CD14-positive monocyte (primary cell): ENCODE measurements at regions not wholly inside any gene's neighbourhood (a gene's known extent, or its start where the extent isn't known, plus 50 kb on each side); places are given as distances from the start of the nearest gene placed in this dataset.

Experiments
- DNase-seq, 3 donors: peaks; one replicate each; pipeline ENCODE4 v3.0.0-alpha.2; 2011 to 2022
- H2AFZ ChIP-seq: 2 replicates; pipeline ENCODE4 v1.6.0; 2012; ENCODE audit warnings: mild to moderate bottlenecking, low read depth, low read length, inconsistent platforms; ENCODE audit not compliant: insufficient read depth, poor library complexity, severe bottlenecking
- H3K27ac ChIP-seq, 2 donors: 1 replicate in 1 of 2; 2 replicates in 1 of 2; pipeline ENCODE4 v1.5.1; 2012 to 2013; ENCODE audit warnings: low read length in 2 of 2, control low read depth in 1 of 2, inconsistent platforms in 1 of 2, low read depth in 1 of 2, mild to moderate bottlenecking in 1 of 2
- H3K27me3 ChIP-seq, 2 donors: one replicate each; pipeline versions ENCODE4 v1.6.0 to v1.6.1; 2011 to 2013; ENCODE audit warnings: low read length in 2 of 2; ENCODE audit not compliant: control insufficient read depth in 2 of 2, insufficient read depth in 2 of 2
- H3K36me3 ChIP-seq, 2 donors: replicated peaks in 1 of 2; 1 replicate in 1 of 2; 2 replicates in 1 of 2; pipeline versions ENCODE4 v1.5.1 to v1.6.1; 2012 to 2013; ENCODE audit warnings: low read length in 2 of 2, control low read depth in 1 of 2, inconsistent platforms in 1 of 2, mild to moderate bottlenecking in 1 of 2; ENCODE audit not compliant: insufficient read depth in 2 of 2, control insufficient read depth in 1 of 2
- H3K4me1 ChIP-seq, 2 donors: 1 replicate in 1 of 2; 2 replicates in 1 of 2; pipeline versions ENCODE4 v1.5.1 to v1.6.1; 2012 to 2013; ENCODE audit warnings: low read length in 2 of 2, control low read depth in 1 of 2, inconsistent platforms in 1 of 2, mild to moderate bottlenecking in 1 of 2, moderate library complexity in 1 of 2; ENCODE audit not compliant: insufficient read depth in 2 of 2, control insufficient read depth in 1 of 2
- H3K4me2 ChIP-seq: replicated peaks from 2 replicates; pipeline ENCODE3; 2012; ENCODE audit warnings: low read length, moderate library complexity, mild to moderate bottlenecking; ENCODE audit not compliant: poor library complexity, severe bottlenecking; ENCODE audit errors: extremely low read depth
- H3K4me3 ChIP-seq, 3 experiments: fragments of 200-600 bp in 1 of 3; sonication (generic) in 1 of 3; replicated peaks in 1 of 3; 1 replicate in 2 of 3; 2 replicates in 1 of 3; pipeline ENCODE4 v1.5.1; 2011 to 2013; ENCODE audit warnings: low read length in 3 of 3, mild to moderate bottlenecking in 3 of 3, control low read depth in 2 of 3, low read depth in 2 of 3, inconsistent platforms in 1 of 3, moderate library complexity in 1 of 3
- H3K79me2 ChIP-seq: 2 replicates; pipeline ENCODE4 v1.6.0; 2012; ENCODE audit warnings: mild to moderate bottlenecking, control low read depth, inconsistent platforms, low read length, moderate library complexity; ENCODE audit not compliant: insufficient read depth
- H3K9ac ChIP-seq: 2 replicates; pipeline ENCODE4 v1.6.0; 2017; ENCODE audit warnings: low read length, mild to moderate bottlenecking; ENCODE audit not compliant: insufficient read depth, poor library complexity, severe bottlenecking
- H3K9me3 ChIP-seq, 2 donors: replicated peaks in 1 of 2; 1 replicate in 1 of 2; 2 replicates in 1 of 2; pipeline versions ENCODE4 v1.5.1 to v1.6.1; 2012 to 2013; ENCODE audit warnings: low read length in 2 of 2, control low read depth in 1 of 2; ENCODE audit not compliant: control insufficient read depth in 1 of 2, insufficient read depth in 1 of 2
- H4K20me1 ChIP-seq: 2 replicates; pipeline ENCODE4 v1.6.0; 2012; ENCODE audit warnings: mild to moderate bottlenecking, low read length, control low read depth, moderate library complexity; ENCODE audit not compliant: insufficient read depth
- H3K27ac Mint-ChIP-seq, 7 donors: one replicate each; pipeline ENCODE4 v1.8.0; 2020; ENCODE audit warnings: mild to moderate bottlenecking in 7 of 7, mixed read lengths in 7 of 7, moderate library complexity in 6 of 7, inconsistent platforms in 2 of 7
- H3K27me3 Mint-ChIP-seq, 3 donors: one replicate each; pipeline ENCODE4 v1.8.0; 2021 to 2022; ENCODE audit warnings: low read depth in 3 of 3, mild to moderate bottlenecking in 3 of 3, mixed read lengths in 3 of 3, moderate library complexity in 3 of 3, inconsistent platforms in 1 of 3
- H3K36me3 Mint-ChIP-seq, 2 donors: one replicate each; pipeline ENCODE4 v1.8.0; 2020; ENCODE audit warnings: mixed read lengths in 2 of 2, inconsistent platforms in 1 of 2, mild to moderate bottlenecking in 1 of 2
- H3K4me1 Mint-ChIP-seq: one replicate; pipeline ENCODE4 v1.8.0; 2020; ENCODE audit warnings: mild to moderate bottlenecking, mixed read lengths
- H3K4me3 Mint-ChIP-seq, 2 donors: one replicate each; pipeline ENCODE4 v1.8.0; 2020; ENCODE audit warnings: mild to moderate bottlenecking in 2 of 2, mixed read lengths in 2 of 2, moderate library complexity in 1 of 2
- H3K9me3 Mint-ChIP-seq, 7 donors: one replicate each; pipeline ENCODE4 v1.8.0; 2020 to 2022; ENCODE audit warnings: mixed read lengths in 7 of 7, mild to moderate bottlenecking in 6 of 7, moderate library complexity in 6 of 7, inconsistent platforms in 2 of 7
- CTCF ChIP-seq: fragments of 200-600 bp; IDR thresholded peaks from one replicate; pipeline ENCODE4 v1.8.0; 2022; ENCODE audit warnings: antibody characterized with exemption, mild to moderate bottlenecking
- WGBS: methylation state at CpG from one replicate; pipeline ENCODE4 v1.1.5; 2013; ENCODE audit warnings: missing lambda C conversion rate; ENCODE audit not compliant: insufficient coverage; 5-methylcytosine and 5-hydroxymethylcytosine counted together
- intact Hi-C, 2 donors: fragments of 100-400 bp; cut with micrococcal nuclease; formaldehyde crosslinking; loops; one replicate each; pipeline versions ENCODE4 v1.15.0 to v1.15.1; 2023

GRCh38 chr6:49151461-49151860, 311.6 kb downstream of the MMUT start:
- Histone ChIP-seq H4K20me1 (no peaks in the 10 kb centered on the region), H3K4me1 (no peaks in the 10 kb centered on the region), H3K4me2 (no peak overlapping the region), H3K27me3 (no peaks in the 10 kb centered on the region), H3K9ac (no peak overlapping the region), H3K36me3 (no peaks in the 10 kb centered on the region), H3K4me3 (no peak overlapping the region), H3K27ac (no peak overlapping the region), H3K9me3 (peaks cover 15 to 18% of the 10 kb centered on the region in 2 donors), H3K79me2 (no peaks in the 10 kb centered on the region), H2AFZ (no peak overlapping the region)
- WGBS, result no CpG with 5 or more reads among the region's 3 CpGs
- H3K9me3 Mint-ChIP-seq, result peaks cover 2 to 21% (median 12%) of the 10 kb centered on the region in 7 donors
- intact Hi-C loops, result no loop called here
- no peak overlapping the region for H3K4me3 Mint-ChIP-seq
- no peak for DNase-seq
- TF ChIP-seq CTCF, result no peak
- H3K4me1 Mint-ChIP-seq, result no peaks in the 10 kb centered on the region
- H3K36me3 Mint-ChIP-seq, result no peaks in the 10 kb centered on the region
- no peak overlapping the region for H3K27ac Mint-ChIP-seq
- no peaks in the 10 kb centered on the region for H3K27me3 Mint-ChIP-seq

- no peak overlapping the region for H2AFZ ChIP-seq
- no peak for TF ChIP-seq CTCF
- H3K27ac ChIP-seq, result no peak overlapping the region
- intact Hi-C loops, result no loop called here
- no peaks in the 10 kb centered on the region for H3K36me3 ChIP-seq
- H3K9ac ChIP-seq, result no peak overlapping the region
- DNase-seq, result no peak
- H3K4me2 ChIP-seq, result no peak overlapping the region
- no peaks in the 10 kb centered on the region for H4K20me1 ChIP-seq
- peaks cover 15 to 18% of the 10 kb centered on the region in 2 donors for H3K9me3 ChIP-seq
- H3K27me3 Mint-ChIP-seq, result no peaks in the 10 kb centered on the region
- no peak overlapping the region for H3K27ac Mint-ChIP-seq
- no peaks in the 10 kb centered on the region for H3K4me1 ChIP-seq
- H3K27me3 ChIP-seq, result no peaks in the 10 kb centered on the region
- H3K9me3 Mint-ChIP-seq, result peaks cover 3 to 21% (median 12%) of the 10 kb centered on the region in 7 donors
- H3K4me3 ChIP-seq, result no peak overlapping the region
- 93% methylated on average over 13 of the region's 13 CpGs for WGBS
- no peak overlapping the region for H3K4me3 Mint-ChIP-seq
- no peaks in the 10 kb centered on the region for H3K4me1 Mint-ChIP-seq
- no peaks in the 10 kb centered on the region for H3K79me2 ChIP-seq
- no peaks in the 10 kb centered on the region for H3K36me3 Mint-ChIP-seq
Observed at GRCh38 chr6:49151033-49151432, 312.0 kb downstream of the MMUT start.
